H9 (cell line): ENCODE measurements at regions not wholly inside any gene's neighbourhood (a gene's known extent, or its start where the extent isn't known, plus 50 kb on each side); places are given as distances from the start of the nearest gene placed in this dataset.

Experiments used
- DNase-seq: peaks from one replicate; pipeline ENCODE4 v3.0.0-alpha.2; 2017
- H2AFZ ChIP-seq: one replicate; pipeline ENCODE4 v1.6.1; 2013; ENCODE audit warnings: mild to moderate bottlenecking, low read length, control low read depth, moderate library complexity
- H2AK5ac ChIP-seq: 2 replicates; pipeline ENCODE4 v1.6.1; 2013; ENCODE audit warnings: low read length, control low read depth, mixed read lengths; ENCODE audit not compliant: insufficient read length
- H2BK120ac ChIP-seq: one replicate; pipeline ENCODE4 v1.6.1; 2013; ENCODE audit warnings: low read depth, mild to moderate bottlenecking, low read length, control low read depth, inconsistent platforms; ENCODE audit not compliant: poor library complexity, severe bottlenecking
- H2BK12ac ChIP-seq: 2 replicates; pipeline ENCODE4 v1.6.1; 2013; ENCODE audit warnings: low read length, control low read depth, mixed read lengths, low read depth; ENCODE audit not compliant: insufficient read length
- H2BK15ac ChIP-seq: 2 replicates; pipeline ENCODE4 v1.6.1; 2013; ENCODE audit warnings: low read depth, low read length, control low read depth
- H2BK20ac ChIP-seq: one replicate; pipeline ENCODE4 v1.6.1; 2013; ENCODE audit warnings: low read depth, mild to moderate bottlenecking, low read length, control low read depth, inconsistent platforms; ENCODE audit not compliant: poor library complexity, severe bottlenecking
- H2BK5ac ChIP-seq: 2 replicates; pipeline ENCODE4 v1.6.1; 2013; ENCODE audit warnings: low read length, control low read depth, mixed read lengths; ENCODE audit not compliant: insufficient read length
- H3K14ac ChIP-seq: 2 replicates; pipeline ENCODE4 v1.6.1; 2013; ENCODE audit warnings: low read length, control low read depth; ENCODE audit not compliant: insufficient read depth
- H3K18ac ChIP-seq: 2 replicates; pipeline ENCODE4 v1.6.1; 2013; ENCODE audit warnings: low read depth, mild to moderate bottlenecking, mixed read lengths, low read length, control low read depth; ENCODE audit not compliant: insufficient read length
- H3K23ac ChIP-seq: 2 replicates; pipeline ENCODE4 v1.6.1; 2013; ENCODE audit warnings: low read length, control low read depth, mixed read lengths, low read depth; ENCODE audit not compliant: insufficient read length
- H3K23me2 ChIP-seq: 2 replicates; pipeline ENCODE4 v1.6.1; 2013; ENCODE audit warnings: low read depth, mild to moderate bottlenecking, mixed read lengths, low read length, control low read depth; ENCODE audit not compliant: insufficient read length, poor library complexity, severe bottlenecking
- H3K27ac ChIP-seq: 2 replicates; pipeline ENCODE4 v1.5.1; 2013; ENCODE audit warnings: low read length, control low read depth, mixed read lengths, low read depth; ENCODE audit not compliant: insufficient read length
- H3K27me3 ChIP-seq: 2 replicates; pipeline ENCODE4 v1.6.1; 2013; ENCODE audit warnings: low read length, control low read depth, inconsistent platforms; ENCODE audit not compliant: insufficient read depth
- H3K4ac ChIP-seq: 2 replicates; pipeline ENCODE4 v1.6.1; 2013; ENCODE audit warnings: low read depth, mild to moderate bottlenecking, control low read depth, inconsistent platforms, low read length, moderate library complexity
- H3K4me1 ChIP-seq: 2 replicates; pipeline ENCODE4 v1.6.1; 2013; ENCODE audit warnings: low read length, control low read depth, inconsistent platforms; ENCODE audit not compliant: insufficient read depth
- H3K4me2 ChIP-seq: 2 replicates; pipeline ENCODE4 v1.6.1; 2013; ENCODE audit warnings: low read length, control low read depth, mixed read lengths; ENCODE audit not compliant: insufficient read length, insufficient read depth
- H3K56ac ChIP-seq: 2 replicates; pipeline ENCODE4 v1.6.1; 2013; ENCODE audit warnings: low read depth, mild to moderate bottlenecking, mixed read lengths, low read length, control low read depth; ENCODE audit not compliant: insufficient read length
- H3K79me1 ChIP-seq: 2 replicates; pipeline ENCODE4 v1.6.1; 2013; ENCODE audit warnings: low read depth, mild to moderate bottlenecking, moderate library complexity, low read length, control low read depth, inconsistent platforms; ENCODE audit not compliant: insufficient read depth, poor library complexity, severe bottlenecking
- H3K79me2 ChIP-seq: 2 replicates; pipeline ENCODE4 v1.6.1; 2013; ENCODE audit warnings: low read length, control low read depth, inconsistent platforms; ENCODE audit not compliant: insufficient read depth
- H3K9ac ChIP-seq: 2 replicates; pipeline ENCODE4 v1.6.1; 2013; ENCODE audit warnings: low read length, control low read depth, mixed read lengths; ENCODE audit not compliant: insufficient read length; ENCODE audit errors: extremely low read depth
- H3K9me3 ChIP-seq: one replicate; pipeline ENCODE4 v1.6.1; 2013; ENCODE audit warnings: low read depth, low read length, inconsistent platforms; ENCODE audit not compliant: control insufficient read depth
- H3T11ph ChIP-seq: one replicate; pipeline ENCODE4 v1.6.1; 2013; ENCODE audit warnings: mild to moderate bottlenecking, low read length, control low read depth, inconsistent platforms
- H4K20me1 ChIP-seq: one replicate; pipeline ENCODE4 v1.6.1; 2013; ENCODE audit not compliant: control insufficient read depth, insufficient read length, insufficient read depth
- H4K5ac ChIP-seq: 2 replicates; pipeline ENCODE4 v1.6.1; 2013; ENCODE audit warnings: low read depth, mild to moderate bottlenecking, mixed read lengths, low read length, control low read depth; ENCODE audit not compliant: insufficient read length
- H4K8ac ChIP-seq: replicated peaks from 2 replicates; pipeline ENCODE4 v1.6.1; 2013; ENCODE audit warnings: low read length, control low read depth, mixed read lengths, low read depth; ENCODE audit not compliant: insufficient read length
- H4K91ac ChIP-seq: 2 replicates; pipeline ENCODE4 v1.6.1; 2013; ENCODE audit warnings: low read depth, mild to moderate bottlenecking, moderate library complexity, mixed read lengths, low read length, control low read depth; ENCODE audit not compliant: insufficient read length
- H3K27ac Mint-ChIP-seq, 3 experiments: 2 replicates in 2 of 3; 3 replicates in 1 of 3; pipeline ENCODE4 v1.8.0; 2020 to 2021; ENCODE audit warnings: mixed read lengths in 3 of 3, mild to moderate bottlenecking in 1 of 3, moderate library complexity in 1 of 3
- H3K27me3 Mint-ChIP-seq: 2 replicates; pipeline ENCODE4 v1.8.0; 2021; ENCODE audit warnings: low read depth, mild to moderate bottlenecking, moderate library complexity, mixed read lengths
- H3K36me3 Mint-ChIP-seq, 3 experiments: 2 replicates in 2 of 3; 3 replicates in 1 of 3; pipeline ENCODE4 v1.8.0; 2020 to 2021; ENCODE audit warnings: low read depth in 3 of 3, mixed read lengths in 3 of 3; ENCODE audit not compliant: insufficient read depth in 1 of 3
- H3K4me1 Mint-ChIP-seq, 2 experiments: 2 replicates each; pipeline ENCODE4 v1.8.0; 2020; ENCODE audit warnings: mixed read lengths in 2 of 2
- H3K4me3 Mint-ChIP-seq, 2 experiments: 2 replicates in 1 of 2; 3 replicates in 1 of 2; pipeline ENCODE4 v1.8.0; 2020 to 2021; ENCODE audit warnings: mild to moderate bottlenecking in 2 of 2, mixed read lengths in 2 of 2, moderate library complexity in 1 of 2
- H3K9me3 Mint-ChIP-seq, 2 experiments: 2 replicates in 1 of 2; 3 replicates in 1 of 2; pipeline ENCODE4 v1.8.0; 2020; ENCODE audit warnings: mild to moderate bottlenecking in 2 of 2, mixed read lengths in 2 of 2, moderate library complexity in 1 of 2
- TF ChIP-seq, protein P1 (sequence below): fragments of 200-600 bp; sonication (generic); conservative IDR thresholded peaks from 3 replicates; pipeline ENCODE4 v1.8.0; 2021; ENCODE audit warnings: antibody characterized with exemption, mild to moderate bottlenecking

DNA sequence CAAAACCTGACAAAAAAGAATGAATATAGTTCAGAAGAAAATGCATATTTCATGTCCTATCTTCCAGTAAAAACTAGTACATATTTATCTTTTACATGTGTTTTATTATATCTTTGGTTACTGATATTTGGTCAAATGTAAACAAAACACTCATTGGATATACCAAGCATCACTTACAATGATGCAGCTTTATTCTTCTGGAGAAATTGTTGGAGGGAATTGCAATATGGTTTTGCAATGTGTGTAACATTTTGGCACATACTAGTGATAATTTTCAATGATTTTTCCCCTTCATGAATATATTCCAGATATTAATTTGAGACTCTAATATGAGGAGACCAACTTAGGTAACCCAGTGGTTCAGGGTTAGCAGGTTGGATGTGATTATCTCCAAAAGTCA is 146.1 kb downstream of the ZC3H11B start:
- H2BK20ac ChIP-seq, result no peak overlapping the region
- no peaks in the 10 kb centered on the region for H3K23me2 ChIP-seq
- H2BK120ac ChIP-seq, result no peak overlapping the region
- H4K8ac ChIP-seq, result no peak overlapping the region
- no peak overlapping the region for H3K27ac ChIP-seq
- no peaks in the 10 kb centered on the region for H4K20me1 ChIP-seq
- Mint-ChIP-seq H3K27ac (no peak overlapping the region), H3K4me3 (no peak overlapping the region), H3K27me3 (no peaks in the 10 kb centered on the region), H3K4me1 (no peaks in the 10 kb centered on the region), H3K36me3 (no peaks in the 10 kb centered on the region), H3K9me3 (no peaks in the 10 kb centered on the region; a peak in 1 of 5 replicates)
- H3K56ac ChIP-seq, result no peak overlapping the region
- TF ChIP-seq, protein P1, sequence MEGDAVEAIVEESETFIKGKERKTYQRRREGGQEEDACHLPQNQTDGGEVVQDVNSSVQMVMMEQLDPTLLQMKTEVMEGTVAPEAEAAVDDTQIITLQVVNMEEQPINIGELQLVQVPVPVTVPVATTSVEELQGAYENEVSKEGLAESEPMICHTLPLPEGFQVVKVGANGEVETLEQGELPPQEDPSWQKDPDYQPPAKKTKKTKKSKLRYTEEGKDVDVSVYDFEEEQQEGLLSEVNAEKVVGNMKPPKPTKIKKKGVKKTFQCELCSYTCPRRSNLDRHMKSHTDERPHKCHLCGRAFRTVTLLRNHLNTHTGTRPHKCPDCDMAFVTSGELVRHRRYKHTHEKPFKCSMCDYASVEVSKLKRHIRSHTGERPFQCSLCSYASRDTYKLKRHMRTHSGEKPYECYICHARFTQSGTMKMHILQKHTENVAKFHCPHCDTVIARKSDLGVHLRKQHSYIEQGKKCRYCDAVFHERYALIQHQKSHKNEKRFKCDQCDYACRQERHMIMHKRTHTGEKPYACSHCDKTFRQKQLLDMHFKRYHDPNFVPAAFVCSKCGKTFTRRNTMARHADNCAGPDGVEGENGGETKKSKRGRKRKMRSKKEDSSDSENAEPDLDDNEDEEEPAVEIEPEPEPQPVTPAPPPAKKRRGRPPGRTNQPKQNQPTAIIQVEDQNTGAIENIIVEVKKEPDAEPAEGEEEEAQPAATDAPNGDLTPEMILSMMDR, result no peak
- no peaks in the 10 kb centered on the region for H3K79me1 ChIP-seq
- H3K4me2 ChIP-seq, result no peak overlapping the region
- no peaks in the 10 kb centered on the region for H3K27me3 ChIP-seq
- no peak overlapping the region for H3K18ac ChIP-seq
- H2AK5ac ChIP-seq, result no peak overlapping the region
- no peak overlapping the region for H3K23ac ChIP-seq
- H2BK15ac ChIP-seq, result no peak overlapping the region
- H3K14ac ChIP-seq, result no peak overlapping the region
- no peak overlapping the region for H3K4ac ChIP-seq
- H4K91ac ChIP-seq, result no peak overlapping the region
- H3K9me3 ChIP-seq, result no peaks in the 10 kb centered on the region
- H2AFZ ChIP-seq, result no peak overlapping the region
- H4K5ac ChIP-seq, result no peak overlapping the region
- no peaks in the 10 kb centered on the region for H3K79me2 ChIP-seq
- no peak overlapping the region for H3K9ac ChIP-seq
- H3K4me1 ChIP-seq, result no peaks in the 10 kb centered on the region
- H2BK12ac ChIP-seq, result no peak overlapping the region
- no peak overlapping the region for H3T11ph ChIP-seq
- DNase-seq, result no peak
- no peak overlapping the region for H2BK5ac ChIP-seq
